Liver (tissue), 8 donors: ENCODE measurements at regions not wholly inside any gene's neighbourhood (a gene's known extent, or its start where the extent isn't known, plus 50 kb on each side); places are given as distances from the start of the nearest gene placed in this dataset.

ENCODE experiments used
- DNase-seq: peaks from one replicate; pipeline ENCODE4 v3.0.0-alpha.2; 2017; ENCODE audit warnings: low spot score
- H3K27ac ChIP-seq, 2 donors: one replicate each; pipeline ENCODE4 v1.7.0; 2013; ENCODE audit warnings: inconsistent platforms in 2 of 2, low read length in 2 of 2, control low read depth in 1 of 2, low read depth in 1 of 2, mild to moderate bottlenecking in 1 of 2
- H3K27me3 ChIP-seq, 4 donors: one replicate each; pipeline versions ENCODE4 v1.6.1 to v1.7.0; 2013; ENCODE audit warnings: low read length in 3 of 4, inconsistent platforms in 1 of 4, mild to moderate bottlenecking in 1 of 4, moderate library complexity in 1 of 4; ENCODE audit not compliant: control insufficient read depth in 4 of 4, insufficient read depth in 4 of 4
- H3K36me3 ChIP-seq, 4 donors: one replicate each; pipeline versions ENCODE4 v1.6.1 to v1.7.0; 2013; ENCODE audit warnings: low read length in 3 of 4, mild to moderate bottlenecking in 3 of 4, low read depth in 1 of 4, moderate library complexity in 1 of 4; ENCODE audit not compliant: control insufficient read depth in 4 of 4, insufficient read depth in 3 of 4
- H3K4me1 ChIP-seq, 4 donors: one replicate each; pipeline versions ENCODE4 v1.6.1 to v1.7.0; 2013; ENCODE audit warnings: low read length in 3 of 4, mild to moderate bottlenecking in 3 of 4, moderate library complexity in 1 of 4; ENCODE audit not compliant: control insufficient read depth in 4 of 4, insufficient read depth in 4 of 4
- H3K4me3 ChIP-seq, 3 donors: one replicate each; pipeline versions ENCODE4 v1.6.1 to v1.7.0; 2013; ENCODE audit warnings: low read length in 3 of 3, control low read depth in 1 of 3, low read depth in 1 of 3, mild to moderate bottlenecking in 1 of 3
- H3K9ac ChIP-seq, 2 donors: one replicate each; pipeline ENCODE4 v1.7.0; 2013; ENCODE audit warnings: low read length in 2 of 2, mild to moderate bottlenecking in 2 of 2, moderate library complexity in 2 of 2, control low read depth in 1 of 2, low read depth in 1 of 2
- H3K9me3 ChIP-seq, 4 donors: one replicate each; pipeline versions ENCODE4 v1.6.1 to v1.7.0; 2013; ENCODE audit warnings: low read length in 3 of 4; ENCODE audit not compliant: control insufficient read depth in 4 of 4
- EGR1 ChIP-seq, 2 donors: IDR thresholded peaks; 2 replicates each; pipeline ENCODE4 v1.6.1; 2016 to 2018; ENCODE audit warnings: antibody characterized with exemption in 2 of 2, low read depth in 2 of 2
- FOXA1 ChIP-seq: IDR thresholded peaks from 2 replicates; pipeline ENCODE4 v1.6.1; 2016; ENCODE audit warnings: antibody characterized with exemption
- FOXA2 ChIP-seq: IDR thresholded peaks from 2 replicates; pipeline ENCODE4 v1.6.1; 2016; ENCODE audit warnings: antibody characterized with exemption
- GABPA ChIP-seq, 2 donors: IDR thresholded peaks in 1 of 2; conservative IDR thresholded peaks in 1 of 2; 2 replicates each; pipeline ENCODE4 v1.6.1; 2016; ENCODE audit warnings: antibody characterized with exemption in 2 of 2, mild to moderate bottlenecking in 1 of 2, moderate library complexity in 1 of 2
- HNF4A ChIP-seq, 2 donors: conservative IDR thresholded peaks; 2 replicates each; pipeline ENCODE4 v1.6.1; 2016; ENCODE audit warnings: antibody characterized with exemption in 2 of 2, mild to moderate bottlenecking in 2 of 2
- JUND ChIP-seq, 2 donors: IDR thresholded peaks; 2 replicates each; pipeline ENCODE4 v1.6.1; 2016; ENCODE audit warnings: antibody characterized with exemption in 2 of 2
- NR2F2 ChIP-seq: IDR thresholded peaks from 2 replicates; pipeline ENCODE4 v1.6.1; 2016; ENCODE audit warnings: antibody characterized with exemption
- RAD21 ChIP-seq, 2 donors: IDR thresholded peaks; 2 replicates each; pipeline ENCODE4 v1.6.1; 2016; ENCODE audit warnings: antibody characterized with exemption in 2 of 2, mild to moderate bottlenecking in 2 of 2
- RXRA ChIP-seq, 2 donors: IDR thresholded peaks; 2 replicates each; pipeline ENCODE4 v1.6.1; 2017 to 2018; ENCODE audit warnings: antibody characterized with exemption in 2 of 2, mild to moderate bottlenecking in 1 of 2
- SP1 ChIP-seq: IDR thresholded peaks from 2 replicates; pipeline ENCODE4 v1.6.1; 2018; ENCODE audit warnings: antibody characterized with exemption, mild to moderate bottlenecking
- TAF1 ChIP-seq: conservative IDR thresholded peaks from 2 replicates; pipeline ENCODE4 v1.6.1; 2016; ENCODE audit warnings: antibody characterized with exemption, mild to moderate bottlenecking
- YY1 ChIP-seq: IDR thresholded peaks from 2 replicates; pipeline ENCODE4 v1.6.1; 2016; ENCODE audit warnings: antibody characterized with exemption, mild to moderate bottlenecking
- WGBS: extraction: QIAGEN DNeasy Blood & Tissue Kit; methylation state at CpG from one replicate; pipeline ENCODE4 v1.1.7; 2013; 5-methylcytosine and 5-hydroxymethylcytosine counted together
- TF ChIP-seq, protein P1 (sequence below): IDR thresholded peaks from 2 replicates; pipeline ENCODE4 v1.6.1; 2016; ENCODE audit warnings: antibody characterized with exemption, mild to moderate bottlenecking
- TF ChIP-seq, protein P2 (sequence below): fragments of 150-350 bp; IDR thresholded peaks from 2 replicates; pipeline ENCODE4 v1.5.1; 2017; ENCODE audit warnings: improper control_type of control experiment, low read depth, low read length; ENCODE audit not compliant: missing input control
- TF ChIP-seq, protein P3 (sequence below): IDR thresholded peaks from 2 replicates; pipeline ENCODE4 v1.6.1; 2016; ENCODE audit warnings: antibody characterized with exemption
- TF ChIP-seq, protein P4 (sequence below): IDR thresholded peaks from 2 replicates; pipeline ENCODE4 v1.6.1; 2016; ENCODE audit warnings: antibody characterized with exemption
- TF ChIP-seq, protein P5 (sequence below): IDR thresholded peaks from 2 replicates; pipeline ENCODE4 v1.6.1; 2016; ENCODE audit warnings: antibody characterized with exemption
- donor health status: healthy.
- donor health status: healthy.
- donor health status: healthy.
- donor health status: healthy.
- donor health status: healthy.

DNA sequence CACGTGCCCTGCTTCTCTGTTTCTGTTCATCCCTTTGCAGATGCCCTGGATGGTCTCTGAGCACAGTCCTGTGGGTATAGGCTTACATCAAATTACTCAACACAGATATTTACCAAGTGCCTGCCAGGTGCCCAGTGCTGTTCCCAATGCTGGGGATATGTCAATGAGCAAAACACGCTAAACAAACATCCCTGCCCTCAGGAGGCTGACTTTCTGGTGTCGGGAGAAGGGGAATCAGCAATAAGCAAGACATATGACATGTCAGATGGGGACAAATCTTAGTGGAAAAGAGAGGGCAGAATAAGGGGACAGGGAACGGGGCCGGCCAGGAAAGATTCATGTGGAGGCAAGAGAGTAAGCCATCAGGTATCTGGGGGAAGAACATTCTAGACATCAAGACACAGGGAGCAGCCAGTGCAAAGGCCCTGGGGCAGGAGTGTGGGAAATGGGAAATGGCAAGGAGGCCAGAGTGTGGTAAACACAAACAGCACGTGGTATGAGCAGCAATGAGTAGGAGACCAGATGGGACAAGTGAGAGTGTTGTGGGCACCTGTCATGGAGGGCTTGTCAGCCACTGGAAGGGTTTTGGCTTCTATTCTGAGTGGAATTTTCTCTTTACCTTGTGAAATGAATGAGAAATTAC lies 160.2 kb upstream of the KAZN start:
- Histone ChIP-seq H3K4me1 (no peaks in the 10 kb centered on the region), H3K9me3 (no peaks in the 10 kb centered on the region), H3K27ac (no peak overlapping the region), H3K36me3 (no peaks in the 10 kb centered on the region), H3K4me3 (no peak overlapping the region), H3K27me3 (no peaks in the 10 kb centered on the region), H3K9ac (no peak overlapping the region)
- 77% methylated on average over 6 of the region's 6 CpGs for WGBS
- no peak for DNase-seq
- TF ChIP-seq, protein P1, sequence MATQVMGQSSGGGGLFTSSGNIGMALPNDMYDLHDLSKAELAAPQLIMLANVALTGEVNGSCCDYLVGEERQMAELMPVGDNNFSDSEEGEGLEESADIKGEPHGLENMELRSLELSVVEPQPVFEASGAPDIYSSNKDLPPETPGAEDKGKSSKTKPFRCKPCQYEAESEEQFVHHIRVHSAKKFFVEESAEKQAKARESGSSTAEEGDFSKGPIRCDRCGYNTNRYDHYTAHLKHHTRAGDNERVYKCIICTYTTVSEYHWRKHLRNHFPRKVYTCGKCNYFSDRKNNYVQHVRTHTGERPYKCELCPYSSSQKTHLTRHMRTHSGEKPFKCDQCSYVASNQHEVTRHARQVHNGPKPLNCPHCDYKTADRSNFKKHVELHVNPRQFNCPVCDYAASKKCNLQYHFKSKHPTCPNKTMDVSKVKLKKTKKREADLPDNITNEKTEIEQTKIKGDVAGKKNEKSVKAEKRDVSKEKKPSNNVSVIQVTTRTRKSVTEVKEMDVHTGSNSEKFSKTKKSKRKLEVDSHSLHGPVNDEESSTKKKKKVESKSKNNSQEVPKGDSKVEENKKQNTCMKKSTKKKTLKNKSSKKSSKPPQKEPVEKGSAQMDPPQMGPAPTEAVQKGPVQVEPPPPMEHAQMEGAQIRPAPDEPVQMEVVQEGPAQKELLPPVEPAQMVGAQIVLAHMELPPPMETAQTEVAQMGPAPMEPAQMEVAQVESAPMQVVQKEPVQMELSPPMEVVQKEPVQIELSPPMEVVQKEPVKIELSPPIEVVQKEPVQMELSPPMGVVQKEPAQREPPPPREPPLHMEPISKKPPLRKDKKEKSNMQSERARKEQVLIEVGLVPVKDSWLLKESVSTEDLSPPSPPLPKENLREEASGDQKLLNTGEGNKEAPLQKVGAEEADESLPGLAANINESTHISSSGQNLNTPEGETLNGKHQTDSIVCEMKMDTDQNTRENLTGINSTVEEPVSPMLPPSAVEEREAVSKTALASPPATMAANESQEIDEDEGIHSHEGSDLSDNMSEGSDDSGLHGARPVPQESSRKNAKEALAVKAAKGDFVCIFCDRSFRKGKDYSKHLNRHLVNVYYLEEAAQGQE, result no peak

DNA sequence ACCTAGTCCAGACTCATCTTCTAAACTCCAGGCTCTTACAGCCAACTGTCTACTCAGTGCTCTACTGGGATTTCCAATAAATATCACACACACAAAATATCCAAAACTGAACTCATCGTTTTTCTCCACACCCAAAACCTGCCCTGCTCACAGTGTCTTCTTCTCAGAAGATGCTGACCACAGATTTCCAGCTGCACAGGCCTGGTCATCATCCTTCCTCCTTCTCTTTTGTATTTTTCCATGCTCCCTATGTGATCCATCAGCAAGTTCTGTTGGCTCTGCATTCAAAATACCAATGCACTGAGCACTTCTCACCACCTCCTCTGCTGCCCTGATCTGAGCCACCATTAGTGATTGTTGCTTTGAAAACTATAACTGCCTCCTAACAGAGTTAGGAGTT lies 159.5 kb upstream of the KAZN start:
- Histone ChIP-seq H3K9ac (no peak overlapping the region), H3K9me3 (no peaks in the 10 kb centered on the region), H3K4me1 (no peaks in the 10 kb centered on the region), H3K27me3 (no peaks in the 10 kb centered on the region), H3K27ac (no peak overlapping the region), H3K4me3 (no peak overlapping the region), H3K36me3 (no peaks in the 10 kb centered on the region)
- TF ChIP-seq RAD21 (IDR thresholded peaks at IDR 0.05) (no peak), GABPA (IDR thresholded peaks at IDR 0.05 in 1 of 2, conservative IDR thresholded peaks at IDR 0.05 in 1 of 2) (no peak), RXRA (IDR thresholded peaks at IDR 0.05) (no peak), HNF4A (conservative IDR thresholded peaks at IDR 0.05) (no peak), EGR1 (IDR thresholded peaks at IDR 0.05; ENCODE audit: low read depth in 2 of 2) (no peak), NR2F2 (no peak), FOXA1 (no peak), JUND (IDR thresholded peaks at IDR 0.05) (no peak), FOXA2 (no peak), TAF1 (no peak), YY1 (no peak), SP1 (no peak)
- TF ChIP-seq, protein P1, result no peak
- TF ChIP-seq, protein P2, sequence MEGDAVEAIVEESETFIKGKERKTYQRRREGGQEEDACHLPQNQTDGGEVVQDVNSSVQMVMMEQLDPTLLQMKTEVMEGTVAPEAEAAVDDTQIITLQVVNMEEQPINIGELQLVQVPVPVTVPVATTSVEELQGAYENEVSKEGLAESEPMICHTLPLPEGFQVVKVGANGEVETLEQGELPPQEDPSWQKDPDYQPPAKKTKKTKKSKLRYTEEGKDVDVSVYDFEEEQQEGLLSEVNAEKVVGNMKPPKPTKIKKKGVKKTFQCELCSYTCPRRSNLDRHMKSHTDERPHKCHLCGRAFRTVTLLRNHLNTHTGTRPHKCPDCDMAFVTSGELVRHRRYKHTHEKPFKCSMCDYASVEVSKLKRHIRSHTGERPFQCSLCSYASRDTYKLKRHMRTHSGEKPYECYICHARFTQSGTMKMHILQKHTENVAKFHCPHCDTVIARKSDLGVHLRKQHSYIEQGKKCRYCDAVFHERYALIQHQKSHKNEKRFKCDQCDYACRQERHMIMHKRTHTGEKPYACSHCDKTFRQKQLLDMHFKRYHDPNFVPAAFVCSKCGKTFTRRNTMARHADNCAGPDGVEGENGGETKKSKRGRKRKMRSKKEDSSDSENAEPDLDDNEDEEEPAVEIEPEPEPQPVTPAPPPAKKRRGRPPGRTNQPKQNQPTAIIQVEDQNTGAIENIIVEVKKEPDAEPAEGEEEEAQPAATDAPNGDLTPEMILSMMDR, result no peak
- TF ChIP-seq, protein P3, sequence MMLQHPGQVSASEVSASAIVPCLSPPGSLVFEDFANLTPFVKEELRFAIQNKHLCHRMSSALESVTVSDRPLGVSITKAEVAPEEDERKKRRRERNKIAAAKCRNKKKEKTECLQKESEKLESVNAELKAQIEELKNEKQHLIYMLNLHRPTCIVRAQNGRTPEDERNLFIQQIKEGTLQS, result no peak
- TF ChIP-seq, protein P4, sequence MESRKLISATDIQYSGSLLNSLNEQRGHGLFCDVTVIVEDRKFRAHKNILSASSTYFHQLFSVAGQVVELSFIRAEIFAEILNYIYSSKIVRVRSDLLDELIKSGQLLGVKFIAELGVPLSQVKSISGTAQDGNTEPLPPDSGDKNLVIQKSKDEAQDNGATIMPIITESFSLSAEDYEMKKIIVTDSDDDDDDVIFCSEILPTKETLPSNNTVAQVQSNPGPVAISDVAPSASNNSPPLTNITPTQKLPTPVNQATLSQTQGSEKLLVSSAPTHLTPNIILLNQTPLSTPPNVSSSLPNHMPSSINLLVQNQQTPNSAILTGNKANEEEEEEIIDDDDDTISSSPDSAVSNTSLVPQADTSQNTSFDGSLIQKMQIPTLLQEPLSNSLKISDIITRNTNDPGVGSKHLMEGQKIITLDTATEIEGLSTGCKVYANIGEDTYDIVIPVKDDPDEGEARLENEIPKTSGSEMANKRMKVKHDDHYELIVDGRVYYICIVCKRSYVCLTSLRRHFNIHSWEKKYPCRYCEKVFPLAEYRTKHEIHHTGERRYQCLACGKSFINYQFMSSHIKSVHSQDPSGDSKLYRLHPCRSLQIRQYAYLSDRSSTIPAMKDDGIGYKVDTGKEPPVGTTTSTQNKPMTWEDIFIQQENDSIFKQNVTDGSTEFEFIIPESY, result no peak
- TF ChIP-seq, protein P5, sequence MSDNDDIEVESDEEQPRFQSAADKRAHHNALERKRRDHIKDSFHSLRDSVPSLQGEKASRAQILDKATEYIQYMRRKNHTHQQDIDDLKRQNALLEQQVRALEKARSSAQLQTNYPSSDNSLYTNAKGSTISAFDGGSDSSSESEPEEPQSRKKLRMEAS, result no peak
- no peak for DNase-seq
- 70% methylated on average over 1 of the region's 1 CpG for WGBS
